ENCODE measurements at regions not wholly inside any gene's neighbourhood (a gene's known extent, or its start where the extent isn't known, plus 50 kb on each side); places are given as distances from the start of the nearest gene placed in this dataset.

- TF ChIP-seq POLR2A (IDR thresholded peaks at IDR 0.05) (no peak), CTCF (IDR thresholded peaks at IDR 0.05) (no peak)
Observed at GRCh38 chr22:49392841-49393510, 434.7 kb downstream of the BRD1 start.

All from tibial nerve (tissue), 3 donors.